HG02678 (cell line): ENCODE measurements at regions not wholly inside any gene's neighbourhood (a gene's known extent, or its start where the extent isn't known, plus 50 kb on each side); places are given as distances from the start of the nearest gene placed in this dataset.

Experiments used
- ATAC-seq: cut with Tn5 transposase; IDR thresholded peaks from one replicate; pipeline ENCODE4 v1.9.1; 2021; ENCODE audit warnings: mild to moderate bottlenecking, moderate library complexity; ENCODE audit not compliant: unreplicated experiment

DNA sequence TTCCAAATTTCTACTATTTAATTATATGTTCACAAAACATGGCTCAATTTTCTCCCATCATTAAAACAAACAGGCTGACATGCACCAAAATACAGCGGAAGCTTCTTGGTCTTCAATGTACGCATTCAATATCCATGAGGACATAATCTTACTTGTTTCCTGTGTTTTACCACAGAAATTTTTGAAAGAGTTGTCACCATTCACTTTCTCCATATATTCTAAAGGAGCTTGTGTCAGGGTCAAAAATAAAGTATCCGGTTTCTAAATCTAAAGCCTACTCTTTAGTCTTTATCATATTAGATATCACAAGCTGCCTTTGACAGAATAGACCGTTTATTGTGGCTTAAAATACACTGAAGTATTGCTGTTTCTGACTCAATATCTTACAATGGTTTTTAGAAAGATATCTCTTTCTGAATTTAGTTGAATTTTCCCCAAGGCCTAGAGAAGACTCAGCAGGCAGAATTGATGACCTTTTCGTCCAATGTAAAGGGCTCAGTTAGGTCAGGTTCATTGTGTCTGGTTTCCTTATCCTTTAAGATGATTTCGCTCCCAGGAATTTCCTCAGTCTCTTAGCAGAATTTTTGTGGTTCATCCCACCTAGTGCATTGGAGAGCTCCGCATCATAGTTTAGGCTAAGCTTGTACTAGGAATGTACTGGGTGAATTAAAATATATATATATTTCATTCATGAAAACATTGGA, 717.2 kb downstream of the NCAM2 start:
- no peak for ATAC-seq

DNA sequence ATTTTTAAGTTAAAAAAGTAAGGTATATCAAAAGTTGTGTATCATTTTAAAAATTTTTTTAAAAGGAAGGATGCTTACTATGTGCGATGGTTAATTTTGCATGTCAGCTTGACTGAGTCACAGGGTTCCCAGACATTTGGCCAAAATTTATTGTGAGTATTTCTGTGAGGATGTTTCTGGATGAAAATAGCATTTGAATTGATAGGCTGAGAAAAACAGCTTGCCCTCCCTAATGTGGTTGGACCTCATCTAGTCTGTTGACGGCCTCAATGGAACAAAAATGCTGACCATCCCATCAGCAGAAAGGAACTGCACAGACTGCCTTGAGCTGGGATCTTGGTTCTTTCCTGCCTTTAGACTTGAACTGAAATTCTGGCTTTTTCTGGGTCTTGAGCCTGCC, 724.5 kb downstream of the NCAM2 start:
- no peak for ATAC-seq

DNA sequence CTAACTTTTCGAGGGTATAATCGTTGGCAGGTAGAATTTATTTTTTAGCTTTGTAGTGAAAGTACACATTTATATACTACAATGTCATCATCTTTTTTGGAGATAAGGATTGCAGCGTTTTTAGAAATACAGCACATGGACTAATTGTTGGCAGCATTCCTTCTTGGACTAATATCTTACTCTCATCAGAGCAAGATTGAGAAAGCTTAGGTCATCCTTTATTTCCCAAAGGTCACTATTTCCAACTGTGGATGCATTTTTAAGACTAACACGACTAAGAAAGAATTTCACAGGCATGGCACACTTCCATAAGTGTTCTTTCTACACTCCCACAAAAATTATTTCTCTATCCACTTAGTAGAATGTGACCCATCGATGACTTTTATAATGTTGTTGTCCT, 732.3 kb downstream of the NCAM2 start:
- no peak for ATAC-seq

DNA sequence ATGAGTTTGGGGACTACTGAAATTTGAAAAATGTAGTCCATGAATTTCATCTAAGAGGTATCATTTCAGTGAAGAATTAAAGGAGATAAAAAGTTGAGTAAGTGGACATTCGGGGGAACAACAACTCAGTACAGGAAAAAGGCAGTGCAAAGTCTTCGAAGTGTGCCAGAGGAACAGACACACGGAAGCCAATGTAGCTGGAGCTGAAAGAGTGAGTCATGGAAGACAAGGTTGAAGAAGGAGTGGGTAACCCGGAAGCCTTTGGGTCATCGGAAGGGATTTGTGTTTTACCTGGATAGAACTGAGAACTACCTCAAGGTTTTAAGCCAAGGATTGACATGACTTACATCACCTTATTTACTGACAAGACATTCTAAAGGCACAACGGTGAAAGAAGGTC, 733.4 kb downstream of the NCAM2 start:
- no peak for ATAC-seq

DNA sequence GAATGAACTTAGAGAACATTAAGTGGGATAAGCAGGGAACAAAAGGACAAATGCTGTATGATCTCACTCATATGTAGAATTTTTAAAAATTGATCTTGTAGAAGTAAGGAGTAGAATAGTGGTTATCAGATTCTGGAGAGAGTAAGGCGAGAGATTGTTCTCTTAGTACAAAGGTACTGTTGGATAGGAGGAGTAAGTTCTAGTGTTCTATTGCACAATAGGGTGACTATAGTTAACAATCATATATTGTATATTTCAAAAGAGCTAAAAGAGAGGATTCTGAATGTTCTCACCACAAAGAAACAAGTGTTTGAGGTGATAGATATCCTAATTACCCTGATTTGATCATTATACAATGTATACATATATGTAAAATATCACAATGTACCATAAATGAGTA, 735.9 kb downstream of the NCAM2 start:
- ATAC-seq = no peak

DNA sequence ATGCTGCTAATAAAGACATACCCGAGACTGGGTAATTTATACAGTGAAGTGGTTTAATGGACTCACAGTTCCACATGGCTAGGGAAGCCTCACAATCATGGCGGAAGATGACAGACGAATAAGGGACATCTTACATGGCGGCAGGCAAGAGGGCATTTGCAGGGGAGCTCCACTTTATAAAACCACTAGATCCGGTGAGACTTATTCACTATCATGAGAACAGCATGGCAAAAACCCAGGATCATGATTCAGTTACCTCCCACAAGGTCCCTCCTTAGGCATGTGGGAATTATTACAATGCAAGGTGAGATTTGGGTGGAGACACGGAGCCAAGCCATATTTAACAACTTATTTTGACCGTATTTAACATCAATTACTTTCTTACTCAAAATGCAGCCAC, 739.0 kb downstream of the NCAM2 start:
- ATAC-seq = no peak

DNA sequence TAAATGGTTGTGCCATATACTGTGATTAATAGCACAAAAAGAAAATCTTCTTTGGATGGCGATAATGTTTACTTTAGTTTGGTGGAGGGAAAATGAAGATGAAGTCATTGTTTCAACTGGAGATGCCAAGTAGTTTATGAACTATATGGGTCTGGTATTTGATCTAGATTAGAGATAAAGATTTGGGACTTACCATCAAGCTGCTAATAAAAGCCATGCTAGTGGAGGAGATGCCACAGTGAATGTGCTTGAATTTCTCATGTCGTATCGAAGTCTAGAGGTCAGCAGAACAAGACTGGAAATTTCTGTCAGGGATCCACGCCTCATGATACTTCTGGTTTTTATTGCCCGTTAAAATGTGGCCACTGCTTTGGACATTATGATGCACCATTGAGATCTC, 742.0 kb downstream of the NCAM2 start:
- ATAC-seq = no peak

DNA sequence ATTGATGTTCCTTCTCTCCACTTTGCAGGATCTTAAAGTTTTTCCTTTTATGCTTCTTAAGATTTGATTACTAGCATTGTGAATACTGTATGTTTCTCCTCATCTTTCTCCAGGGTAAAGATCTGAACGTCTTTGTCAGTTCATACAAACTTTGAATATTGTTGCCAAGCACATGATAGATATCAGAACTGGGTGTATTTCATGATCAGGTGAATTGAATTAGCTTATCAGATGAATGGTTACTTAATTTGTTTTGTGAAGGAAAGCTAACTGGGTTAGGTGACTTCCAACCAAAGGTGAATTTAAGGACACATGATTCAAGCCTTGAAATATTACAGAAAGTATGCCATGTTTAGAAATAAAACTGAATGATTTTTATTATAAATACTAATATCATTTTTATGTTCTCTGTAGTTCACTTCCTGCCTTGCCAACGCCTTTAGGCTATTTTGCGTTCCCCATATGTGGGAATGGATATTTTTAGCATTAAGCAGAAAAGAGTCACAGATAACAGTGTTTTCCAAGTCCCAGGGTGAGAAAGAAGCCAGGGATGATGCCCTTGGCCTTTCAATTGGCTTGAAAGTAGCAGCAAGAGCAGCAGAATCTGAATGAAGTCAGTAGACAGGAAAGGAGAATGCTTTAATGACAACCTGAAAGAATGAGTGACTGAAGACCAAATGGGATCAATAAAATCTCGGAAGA, 752.1 kb downstream of the NCAM2 start:
- no peak for ATAC-seq

DNA sequence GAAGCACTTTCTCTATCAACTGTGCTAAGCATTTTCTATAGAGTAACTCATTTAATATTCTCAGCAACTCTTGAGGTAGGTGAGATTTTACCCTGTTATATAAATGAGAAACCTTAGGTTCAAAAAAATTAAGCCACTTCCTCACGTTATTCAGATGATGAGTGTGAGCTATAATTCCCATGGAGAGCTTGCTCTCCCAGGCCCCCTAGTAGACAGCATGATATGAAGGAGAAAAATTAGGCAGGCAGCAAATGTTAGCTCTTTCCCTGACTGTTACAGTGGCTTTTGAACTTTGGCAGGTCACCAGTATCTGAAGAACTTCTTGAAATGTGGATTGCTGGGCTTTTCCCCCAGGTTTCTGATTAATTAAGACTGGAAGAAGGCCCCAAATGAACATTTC, 753.1 kb downstream of the NCAM2 start:
- no peak for ATAC-seq

DNA sequence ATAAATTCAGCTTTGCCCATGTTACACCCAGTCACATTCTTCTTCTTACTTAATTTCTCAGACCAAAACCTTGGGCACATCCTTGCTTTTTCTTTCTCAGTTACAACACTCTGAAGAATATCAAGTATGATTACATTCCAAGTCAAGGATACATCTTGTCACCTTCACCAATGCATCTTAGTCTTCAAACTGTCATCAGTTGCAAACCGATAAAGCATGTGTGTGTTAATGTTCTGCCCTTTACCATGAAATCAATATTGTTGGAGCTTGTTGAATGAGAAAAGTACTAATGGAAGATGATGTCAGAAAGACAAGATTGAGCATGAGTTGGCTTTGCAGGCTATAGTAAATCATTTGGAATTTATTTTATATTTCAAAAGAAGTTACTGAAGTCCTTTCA, 764.6 kb downstream of the NCAM2 start:
- no peak for ATAC-seq

DNA sequence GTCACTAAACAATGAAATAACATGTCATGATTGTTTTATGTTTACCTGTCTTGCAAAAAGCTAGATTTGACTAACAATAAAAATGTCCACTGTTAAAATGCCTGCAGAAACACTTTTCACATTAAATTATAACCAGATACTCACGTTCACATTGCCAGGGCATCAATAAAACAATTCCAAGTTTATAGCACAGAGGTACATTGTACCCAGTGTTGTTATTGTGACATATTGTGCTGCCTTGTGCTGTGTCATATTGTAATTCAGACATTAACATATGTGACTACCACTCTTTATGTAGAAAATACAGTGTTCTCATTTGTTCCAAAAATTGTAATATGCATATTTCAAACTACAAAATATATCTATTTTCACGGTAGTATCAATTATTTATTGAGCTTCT, 766.1 kb downstream of the NCAM2 start:
- ATAC-seq = no peak

DNA sequence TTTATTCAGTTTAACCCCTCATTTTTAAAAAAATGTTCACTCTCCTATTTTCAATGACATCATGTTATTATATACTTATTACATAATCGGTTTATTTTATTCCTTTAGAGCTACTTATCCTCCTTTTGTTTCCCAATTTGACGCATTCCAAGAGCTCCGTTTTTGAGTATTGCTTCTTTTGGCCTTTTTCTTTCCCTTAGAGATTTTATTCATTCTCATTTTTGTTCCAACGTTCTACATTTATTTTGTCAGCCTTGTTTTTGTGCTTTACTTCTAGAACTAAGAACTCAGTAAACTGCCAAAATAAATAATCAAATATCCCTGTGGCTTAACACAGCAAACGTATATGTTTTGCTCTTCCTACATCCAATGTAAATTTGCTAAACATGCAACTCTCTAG, 769.1 kb downstream of the NCAM2 start:
- no peak for ATAC-seq

DNA sequence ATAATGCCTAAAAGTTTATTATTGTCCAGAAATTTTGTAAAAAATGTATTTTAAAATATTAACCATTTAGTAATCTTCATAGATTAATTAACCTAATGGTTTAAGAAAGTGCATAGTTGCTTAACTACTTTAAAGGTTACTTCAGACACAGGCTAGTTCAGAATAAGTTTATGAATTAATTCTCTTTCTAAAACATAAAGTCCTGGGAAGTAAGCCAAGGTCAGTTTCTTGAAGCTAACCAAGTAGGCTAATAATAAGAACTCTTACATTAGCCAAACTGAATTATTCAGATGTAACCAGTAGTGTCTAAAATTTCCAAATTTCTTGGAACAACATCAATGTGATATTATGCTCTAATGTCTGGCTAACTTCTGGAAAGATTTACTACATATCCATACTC, 790.4 kb downstream of the NCAM2 start:
- ATAC-seq = no peak

DNA sequence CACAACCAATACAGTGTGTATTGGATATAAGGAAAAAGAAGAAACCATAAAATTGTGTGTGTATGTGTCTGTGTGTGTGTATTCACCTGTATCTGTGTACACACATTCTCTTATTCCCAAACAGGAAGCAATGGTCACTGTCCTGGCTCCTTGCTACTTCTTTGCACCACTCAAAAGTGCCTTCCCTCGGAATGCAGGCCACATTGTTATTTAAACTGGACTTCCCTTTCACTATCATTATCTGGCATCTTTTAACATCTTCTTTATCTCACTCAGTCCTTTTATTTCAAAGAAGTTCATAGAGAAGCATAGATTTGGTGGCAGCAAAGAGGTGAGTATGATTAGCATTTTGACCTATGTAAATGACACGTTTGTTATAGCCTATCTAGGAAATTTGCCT, 803.7 kb downstream of the NCAM2 start:
- ATAC-seq = no peak

DNA sequence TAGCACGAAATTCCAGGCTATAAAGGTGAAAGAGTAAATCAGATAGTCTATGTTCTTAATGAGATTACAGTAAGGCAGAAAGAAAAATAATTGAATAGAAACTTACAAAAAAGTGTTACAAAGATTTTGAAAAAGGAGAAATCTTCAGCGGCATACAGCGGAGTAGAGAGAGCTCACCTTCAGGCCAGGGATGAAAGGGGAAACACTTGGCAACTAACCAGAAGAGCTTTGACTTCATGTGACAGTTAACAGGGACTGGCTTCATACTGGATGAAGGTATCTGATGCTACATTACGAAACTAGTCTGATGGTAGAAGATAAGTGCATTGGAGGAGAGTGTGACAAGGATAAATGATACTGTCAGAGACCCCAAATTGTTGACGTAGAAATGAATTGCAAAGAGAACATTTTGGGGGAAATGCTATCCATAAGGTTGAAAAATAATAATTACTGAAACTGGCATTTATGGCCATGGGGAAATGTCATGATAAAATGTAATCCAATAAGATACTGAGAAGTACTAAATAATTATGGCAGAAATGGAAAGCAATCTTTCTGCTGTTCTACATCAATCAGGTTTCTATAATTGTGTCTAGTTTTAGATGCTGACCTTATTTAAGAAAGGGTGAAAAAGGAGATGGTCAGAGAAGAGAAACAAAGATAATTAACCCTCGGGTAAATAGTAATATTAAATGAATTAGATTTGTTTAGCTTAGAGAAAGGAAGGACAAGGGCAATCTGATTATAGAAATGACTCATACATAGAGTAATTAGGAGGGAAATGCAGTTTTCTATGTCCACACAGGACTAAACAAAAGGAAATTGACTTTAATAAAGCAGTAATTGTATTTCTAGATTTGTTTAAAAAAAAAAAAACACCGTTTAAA, 808.7 kb downstream of the NCAM2 start:
- ATAC-seq = no peak

DNA sequence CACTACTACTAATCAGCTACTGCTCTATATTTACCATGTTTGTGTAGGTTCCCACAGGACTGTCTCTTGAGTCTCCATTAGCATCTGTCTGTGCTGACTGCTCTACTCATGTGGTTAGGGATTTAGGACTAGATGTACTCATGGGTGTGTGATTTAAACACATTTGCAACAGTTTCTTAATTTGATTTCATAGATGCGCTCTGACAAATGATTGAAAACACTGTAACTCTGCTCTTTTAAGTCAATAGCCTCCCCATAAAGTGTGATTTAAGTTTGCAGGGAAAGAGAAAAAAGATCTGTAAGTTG, 809.3 kb downstream of the NCAM2 start:
- ATAC-seq = no peak

DNA sequence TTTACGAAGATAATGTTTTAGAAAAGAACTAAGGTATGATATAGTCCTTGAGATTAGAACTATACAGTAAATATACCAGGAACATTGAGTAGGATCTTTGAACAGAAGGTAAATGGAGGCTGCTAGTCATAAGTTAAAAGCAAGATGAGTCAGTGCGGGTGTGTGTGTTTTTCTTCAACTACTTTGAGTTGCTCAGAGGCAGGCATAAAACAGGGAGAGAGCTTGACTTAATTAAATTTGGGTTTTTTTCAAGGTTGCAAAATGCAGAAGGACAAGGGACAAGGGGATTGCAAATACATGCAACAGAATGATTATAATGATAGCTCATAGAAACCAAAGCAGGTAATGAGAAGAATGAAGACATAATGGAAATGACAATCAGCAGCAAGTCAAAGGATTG, 815.1 kb downstream of the NCAM2 start:
- ATAC-seq = no peak

DNA sequence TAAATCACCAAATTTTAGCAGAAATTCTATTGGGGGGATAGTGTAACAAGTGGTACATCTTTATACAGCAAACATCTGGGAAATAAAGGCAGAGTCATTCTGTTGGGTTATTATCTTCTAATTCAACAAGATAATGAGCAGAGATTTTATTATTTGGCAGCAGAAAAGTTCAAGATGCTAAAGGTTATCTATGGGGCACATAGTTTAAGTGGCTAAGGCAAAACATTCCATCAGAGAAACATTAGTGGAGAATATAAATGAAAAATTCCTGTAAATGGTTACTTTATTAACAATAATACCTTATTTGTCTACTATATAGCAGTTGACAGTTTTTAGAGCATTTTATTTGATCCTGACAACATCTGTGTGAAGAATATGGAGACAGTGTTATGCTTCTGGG, 815.7 kb downstream of the NCAM2 start:
- ATAC-seq = no peak

DNA sequence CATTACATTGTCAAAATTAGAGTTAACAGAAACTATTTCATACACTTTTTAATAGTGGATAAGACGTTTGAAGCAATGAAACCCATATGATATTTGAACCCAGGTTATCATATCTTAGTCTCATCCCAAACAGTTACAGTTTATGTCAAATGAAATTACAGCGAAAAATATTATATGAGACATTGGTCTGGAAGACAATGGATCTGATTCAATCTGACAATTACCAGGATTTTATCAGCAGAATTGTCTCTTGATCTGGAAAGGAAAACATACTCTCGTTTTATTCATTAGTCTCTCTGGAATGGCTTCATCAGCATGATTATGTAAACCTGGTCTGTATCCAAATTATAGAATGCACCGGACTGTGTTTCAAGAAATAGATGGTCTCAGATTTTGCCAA, 818.6 kb downstream of the NCAM2 start:
- no peak for ATAC-seq

DNA sequence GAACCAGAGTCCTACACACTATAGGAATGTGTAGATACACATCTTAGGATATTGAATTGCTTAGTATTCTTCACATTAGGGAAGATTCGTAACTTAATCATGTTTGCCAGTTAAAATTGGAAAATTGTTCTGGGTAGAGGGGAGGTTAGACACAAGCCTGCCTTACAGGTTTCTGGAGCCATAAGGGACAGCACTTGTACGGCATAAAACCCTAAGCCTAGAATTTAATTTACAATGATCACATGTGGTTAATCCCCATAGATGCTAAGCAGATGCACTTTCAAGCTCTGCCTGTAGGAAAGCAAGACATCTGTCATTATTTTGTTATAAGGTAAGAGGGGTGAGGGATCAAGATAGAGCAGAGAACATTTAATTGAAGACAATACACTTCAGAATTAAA, 820.7 kb downstream of the NCAM2 start:
- no peak for ATAC-seq

DNA sequence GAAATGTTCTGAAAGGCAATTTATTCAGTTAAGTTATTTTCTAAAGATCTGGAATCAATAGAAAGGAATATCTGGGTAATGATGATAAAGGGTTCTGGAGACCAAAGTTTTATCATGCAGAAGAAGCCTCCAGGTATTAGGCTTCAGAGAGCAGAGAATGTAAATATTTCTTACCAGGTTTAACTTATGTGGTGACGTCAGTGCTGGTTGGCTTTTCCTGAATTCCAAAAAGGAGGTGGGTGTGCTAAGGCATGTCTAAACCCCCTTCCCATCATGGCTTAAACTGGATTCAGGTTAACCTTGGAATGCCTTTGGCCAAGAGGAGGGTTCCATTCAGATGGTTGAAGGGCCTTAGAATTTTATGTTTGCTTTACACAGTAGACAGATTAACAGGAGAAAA, 829.9 kb downstream of the NCAM2 start:
- no peak for ATAC-seq

DNA sequence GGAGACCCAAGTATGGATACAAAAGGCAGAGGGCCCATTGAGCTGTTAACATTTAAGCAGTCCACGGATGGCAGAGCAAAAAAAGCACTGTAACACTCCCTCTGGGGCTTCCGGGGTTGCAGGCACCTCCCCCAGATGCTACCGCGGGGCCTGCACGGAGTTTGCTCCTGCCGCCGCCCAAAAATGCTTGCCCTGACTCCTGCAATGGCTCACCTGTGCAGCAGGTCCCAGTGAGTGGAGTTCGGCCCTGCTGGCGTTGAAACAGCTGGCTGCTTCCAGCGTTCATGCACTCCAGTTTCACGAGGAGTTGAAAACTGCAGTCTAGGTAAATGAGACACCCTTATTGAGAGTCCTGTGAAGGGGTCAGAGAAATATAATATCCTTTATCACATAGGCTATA, 832.8 kb downstream of the NCAM2 start:
- no peak for ATAC-seq
